ENCODE measurements at regions not wholly inside any gene's neighbourhood (a gene's known extent, or its start where the extent isn't known, plus 50 kb on each side); places are given as distances from the start of the nearest gene placed in this dataset.

GRCh38 chr1:188904201-188904600 lies 1573.5 kb downstream of the BRINP3 start:
- no peaks in the 10 kb centered on the region for H3K4me1 ChIP-seq
- intact Hi-C loops (cut with micrococcal nuclease): no loop called here
- no peak overlapping the region for H3K4me3 ChIP-seq
- H3K9me3 ChIP-seq (replicated peaks): no peaks in the 10 kb centered on the region
- H3K27ac ChIP-seq (replicated peaks): no peak overlapping the region
- no peak for TF ChIP-seq CTCF (IDR thresholded peaks at IDR 0.05; ENCODE audit: borderline replicate concordance)
- H3K27me3 ChIP-seq (ENCODE audit: low read depth): no peaks in the 10 kb centered on the region
- no peak for DNase-seq
- H3K36me3 ChIP-seq: no peaks in the 10 kb centered on the region

- Histone ChIP-seq H3K27me3 (ENCODE audit: low read depth) (no peaks in the 10 kb centered on the region), H3K9me3 (replicated peaks) (peaks cover 2% of the 10 kb centered on the region), H3K4me1 (no peaks in the 10 kb centered on the region), H3K4me3 (no peak overlapping the region), H3K36me3 (no peaks in the 10 kb centered on the region), H3K27ac (replicated peaks) (no peak overlapping the region)
- DNase-seq: no peak
- intact Hi-C loops (cut with micrococcal nuclease): no loop called here
- no peak for TF ChIP-seq CTCF (IDR thresholded peaks at IDR 0.05; ENCODE audit: borderline replicate concordance)
Measured at GRCh38 chr1:188906921-188907641, 1570.6 kb downstream of the BRINP3 start.

- intact Hi-C loops (cut with micrococcal nuclease): no loop called here
- H3K4me3 ChIP-seq: no peak overlapping the region
- no peaks in the 10 kb centered on the region for H3K36me3 ChIP-seq
- TF ChIP-seq CTCF (IDR thresholded peaks at IDR 0.05; ENCODE audit: borderline replicate concordance): no peak
- no peak for DNase-seq
- no peak overlapping the region for H3K27ac ChIP-seq (replicated peaks)
- H3K4me1 ChIP-seq: no peaks in the 10 kb centered on the region
- H3K27me3 ChIP-seq (ENCODE audit: low read depth): no peaks in the 10 kb centered on the region
- peaks cover 9% of the 10 kb centered on the region for H3K9me3 ChIP-seq (replicated peaks)
Measured at GRCh38 chr1:188930382-188930781, 1547.3 kb downstream of the BRINP3 start.

GRCh38 chr1:188931506-188931905 lies 1546.2 kb downstream of the BRINP3 start:
- no peak for DNase-seq
- TF ChIP-seq CTCF (IDR thresholded peaks at IDR 0.05; ENCODE audit: borderline replicate concordance): no peak
- Histone ChIP-seq H3K36me3 (no peaks in the 10 kb centered on the region), H3K27ac (replicated peaks) (no peak overlapping the region), H3K27me3 (ENCODE audit: low read depth) (no peaks in the 10 kb centered on the region), H3K4me3 (no peak overlapping the region), H3K4me1 (no peaks in the 10 kb centered on the region), H3K9me3 (replicated peaks) (peaks cover 5% of the 10 kb centered on the region)
- intact Hi-C loops (cut with micrococcal nuclease): no loop called here

GRCh38 chr1:188937965-188938551 lies 1539.6 kb downstream of the BRINP3 start:
- Histone ChIP-seq H3K4me3 (no peak overlapping the region), H3K27ac (replicated peaks) (no peak overlapping the region), H3K9me3 (replicated peaks) (peaks cover 3% of the 10 kb centered on the region), H3K27me3 (ENCODE audit: low read depth) (no peaks in the 10 kb centered on the region), H3K36me3 (no peaks in the 10 kb centered on the region), H3K4me1 (no peaks in the 10 kb centered on the region)
- DNase-seq: no peak
- TF ChIP-seq CTCF (IDR thresholded peaks at IDR 0.05; ENCODE audit: borderline replicate concordance): no peak
- intact Hi-C loops (cut with micrococcal nuclease): no loop called here
